Activated CD4-positive, alpha-beta memory T cell treated with anti-CD3 and anti-CD28 coated beads, Interleukin-2, amount 10 ng/mL, durations not matched to agents 7 days and 5 days (primary cell): ENCODE measurements at regions not wholly inside any gene's neighbourhood (a gene's known extent, or its start where the extent isn't known, plus 50 kb on each side); places are given as distances from the start of the nearest gene placed in this dataset.

Experiments used
- CTCF ChIA-PET: fragments of 350-600 bp; sonication (Branson Sonifier 250); formaldehyde crosslinking; loops from one replicate; lab custom pipeline; 2021; ENCODE audit warnings: antibody characterized with exemption, inconsistent platforms; lab: Charles Lee
- POLR2A ChIA-PET: fragments of 350-600 bp; sonication (Branson Sonifier 250); formaldehyde crosslinking; loops from one replicate; lab custom pipeline; 2021; ENCODE audit warnings: antibody characterized with exemption; lab: Charles Lee
- DNase-seq: peaks from one replicate; pipeline ENCODE4 v3.0.0-alpha.2; 2020
- H3K27ac Mint-ChIP-seq: one replicate; pipeline ENCODE4 v1.8.0; 2021; ENCODE audit warnings: mild to moderate bottlenecking, mixed read lengths
- H3K27me3 Mint-ChIP-seq: one replicate; pipeline ENCODE4 v1.8.0; 2021; ENCODE audit warnings: mixed read lengths
- H3K36me3 Mint-ChIP-seq: one replicate; pipeline ENCODE4 v1.8.0; 2021; ENCODE audit warnings: low read depth, mixed read lengths
- H3K4me1 Mint-ChIP-seq: one replicate; pipeline ENCODE4 v1.8.0; 2021; ENCODE audit warnings: mixed read lengths
- H3K4me3 Mint-ChIP-seq: one replicate; pipeline ENCODE4 v1.8.0; 2021; ENCODE audit warnings: mild to moderate bottlenecking, mixed read lengths
- H3K9me3 Mint-ChIP-seq: one replicate; pipeline ENCODE4 v1.8.0; 2021; ENCODE audit warnings: mixed read lengths

GRCh38 chr13:33932769-33933406 lies 114.9 kb downstream of the RFC3 start:
- H3K9me3 Mint-ChIP-seq, result no peaks in the 10 kb centered on the region
- H3K4me1 Mint-ChIP-seq, result no peaks in the 10 kb centered on the region
- ChIA-PET POLR2A (no interaction called here), CTCF (no interaction called here)
- no peaks in the 10 kb centered on the region for H3K36me3 Mint-ChIP-seq
- no peak for DNase-seq
- no peak overlapping the region for H3K27ac Mint-ChIP-seq
- no peak overlapping the region for H3K4me3 Mint-ChIP-seq
- no peaks in the 10 kb centered on the region for H3K27me3 Mint-ChIP-seq

DNA sequence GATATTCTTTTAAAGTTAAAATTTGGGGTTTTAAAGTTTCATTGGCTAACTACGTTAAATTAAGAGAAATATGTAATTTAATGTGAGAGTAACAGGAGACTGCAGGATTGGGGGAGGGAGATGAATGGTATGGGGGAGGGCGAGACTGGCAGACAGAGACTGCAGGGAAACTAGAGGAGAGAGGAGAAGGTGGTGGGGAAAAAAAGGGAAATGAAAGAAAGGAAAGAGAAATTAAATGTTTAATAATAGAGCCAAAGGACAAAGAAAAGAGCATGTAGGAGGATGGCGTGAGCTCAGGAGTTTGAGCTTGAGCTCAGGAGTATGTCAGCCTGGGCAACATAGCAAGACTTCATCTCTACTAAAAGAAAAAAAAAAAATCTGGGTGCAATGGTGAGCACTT lies 115.9 kb downstream of the RFC3 start:
- Mint-ChIP-seq H3K36me3 (no peaks in the 10 kb centered on the region), H3K9me3 (no peaks in the 10 kb centered on the region), H3K27me3 (no peaks in the 10 kb centered on the region), H3K27ac (no peak overlapping the region), H3K4me1 (no peaks in the 10 kb centered on the region), H3K4me3 (no peak overlapping the region)
- POLR2A ChIA-PET, result no interaction called here
- DNase-seq, result no peak
- CTCF ChIA-PET, result no interaction called here

DNA sequence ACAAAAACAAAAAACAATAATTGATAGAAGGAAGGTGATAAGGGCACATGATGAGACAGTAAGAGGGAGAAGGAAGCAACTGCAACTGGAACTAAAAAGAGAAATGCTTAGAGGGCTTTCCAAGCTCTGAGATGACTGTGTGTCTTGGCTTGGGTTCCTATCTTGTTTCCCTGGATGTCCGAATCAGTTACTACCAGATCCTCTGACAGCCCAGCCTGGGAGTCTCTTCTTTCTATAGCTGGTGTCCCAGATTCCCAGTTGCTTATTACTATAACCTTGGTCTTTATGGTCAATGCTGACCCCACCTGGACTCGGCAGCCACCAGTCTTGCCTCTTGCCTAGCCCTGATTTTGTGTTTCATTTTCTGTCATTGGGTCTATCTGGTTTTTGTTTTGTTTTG lies 116.4 kb downstream of the RFC3 start:
- Mint-ChIP-seq H3K9me3 (no peaks in the 10 kb centered on the region), H3K36me3 (no peaks in the 10 kb centered on the region), H3K27ac (no peak overlapping the region), H3K27me3 (no peaks in the 10 kb centered on the region), H3K4me3 (no peak overlapping the region), H3K4me1 (no peaks in the 10 kb centered on the region)
- POLR2A ChIA-PET, result no interaction called here
- CTCF ChIA-PET, result no interaction called here
- DNase-seq, result no peak

DNA sequence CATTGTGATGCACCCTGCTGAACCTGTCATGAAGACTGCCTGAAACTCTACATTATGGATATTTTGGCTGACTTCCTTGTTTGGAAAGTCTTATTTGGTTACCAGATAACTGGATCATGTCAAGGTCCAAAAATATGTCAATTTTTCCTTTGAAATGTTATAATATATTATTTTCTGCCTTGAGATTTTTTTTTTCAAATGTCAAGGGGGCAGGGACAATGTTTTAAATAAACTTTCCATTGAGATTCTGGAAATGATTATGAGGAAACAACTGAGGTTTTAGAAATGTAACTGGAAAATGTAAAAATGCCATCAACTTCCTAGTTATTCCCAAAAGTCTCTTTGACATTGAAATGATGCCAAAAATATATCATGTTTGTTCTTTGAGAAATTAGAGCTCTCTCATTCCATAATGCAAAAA lies 117.0 kb downstream of the RFC3 start:
- Mint-ChIP-seq H3K27me3 (no peaks in the 10 kb centered on the region), H3K36me3 (no peaks in the 10 kb centered on the region), H3K27ac (no peak overlapping the region), H3K4me1 (no peaks in the 10 kb centered on the region), H3K9me3 (no peaks in the 10 kb centered on the region), H3K4me3 (no peak overlapping the region)
- POLR2A ChIA-PET, result no interaction called here
- CTCF ChIA-PET, result no interaction called here
- DNase-seq, result no peak

DNA sequence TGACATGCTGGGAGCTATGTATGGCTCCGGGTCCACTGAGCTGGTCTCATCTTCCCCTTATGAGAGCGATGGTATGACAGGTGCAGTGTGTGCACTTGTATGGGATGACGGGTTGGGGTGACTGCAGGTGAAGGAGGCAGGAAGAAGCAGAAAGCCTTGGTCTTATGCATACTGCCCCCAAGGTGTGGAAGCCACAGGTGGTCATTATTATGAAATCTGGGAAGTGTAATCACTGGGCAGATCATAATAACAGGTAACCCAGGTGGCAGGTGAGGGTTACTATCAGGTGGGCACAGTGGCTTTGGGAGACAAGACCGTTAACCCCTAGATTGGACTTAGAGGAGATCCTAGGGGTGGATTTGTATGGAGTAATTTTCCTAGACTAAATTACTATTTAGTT lies 118.0 kb downstream of the RFC3 start:
- no peaks in the 10 kb centered on the region for H3K4me1 Mint-ChIP-seq
- H3K27ac Mint-ChIP-seq, result no peak overlapping the region
- no peaks in the 10 kb centered on the region for H3K27me3 Mint-ChIP-seq
- ChIA-PET POLR2A (no interaction called here), CTCF (no interaction called here)
- no peaks in the 10 kb centered on the region for H3K36me3 Mint-ChIP-seq
- H3K4me3 Mint-ChIP-seq, result no peak overlapping the region
- no peak for DNase-seq
- no peaks in the 10 kb centered on the region for H3K9me3 Mint-ChIP-seq

GRCh38 chr13:33937373-33938098 lies 119.6 kb downstream of the RFC3 start:
- ChIA-PET CTCF (no interaction called here), POLR2A (interaction anchor here (0.7 kb wide), 1 partner anchor 10 kb away, joined by 4 read pairs; no protein-coding TSS in a partner anchor)
- Mint-ChIP-seq H3K4me1 (no peaks in the 10 kb centered on the region), H3K27ac (no peak overlapping the region), H3K4me3 (no peak overlapping the region), H3K9me3 (no peaks in the 10 kb centered on the region), H3K36me3 (no peaks in the 10 kb centered on the region), H3K27me3 (no peaks in the 10 kb centered on the region)
- DNase-seq, result no peak

- POLR2A ChIA-PET, result no interaction called here
- no peak overlapping the region for H3K4me3 Mint-ChIP-seq
- no peak for DNase-seq
Observed at GRCh38 chr13:33940256-33940655, 122.3 kb downstream of the RFC3 start.

DNA sequence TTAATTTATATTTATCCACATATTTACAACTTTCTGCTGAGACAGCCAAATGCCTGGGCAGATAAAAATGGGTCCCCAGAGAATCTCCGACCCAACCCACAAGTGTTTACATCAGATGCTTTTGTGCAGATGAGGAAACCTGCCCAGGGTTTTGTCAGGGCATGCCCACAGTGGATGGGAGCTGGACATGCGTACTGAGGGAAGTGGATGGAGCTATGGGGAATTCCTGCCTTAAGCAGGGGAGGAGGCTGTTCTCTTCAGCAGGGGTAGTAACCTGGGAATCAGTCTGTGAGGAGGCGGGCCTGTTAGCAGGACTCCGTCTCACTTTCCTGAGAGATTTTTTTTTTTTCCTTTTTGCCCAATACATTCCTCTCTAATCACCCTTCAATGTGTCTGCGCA lies 122.9 kb downstream of the RFC3 start:
- DNase-seq, result no peak
- POLR2A ChIA-PET, result no interaction called here
- H3K36me3 Mint-ChIP-seq, result no peaks in the 10 kb centered on the region
- no peak overlapping the region for H3K27ac Mint-ChIP-seq
- CTCF ChIA-PET, result no interaction called here
- H3K4me1 Mint-ChIP-seq, result no peaks in the 10 kb centered on the region
- H3K27me3 Mint-ChIP-seq, result no peaks in the 10 kb centered on the region
- no peak overlapping the region for H3K4me3 Mint-ChIP-seq
- H3K9me3 Mint-ChIP-seq, result no peaks in the 10 kb centered on the region

More at GRCh38 chr13:33940256-33940655, 122.3 kb downstream of the RFC3 start:
- CTCF ChIA-PET, result no interaction called here
- no peaks in the 10 kb centered on the region for H3K9me3 Mint-ChIP-seq
- no peaks in the 10 kb centered on the region for H3K4me1 Mint-ChIP-seq
- no peak overlapping the region for H3K27ac Mint-ChIP-seq
- no peaks in the 10 kb centered on the region for H3K27me3 Mint-ChIP-seq
- no peaks in the 10 kb centered on the region for H3K36me3 Mint-ChIP-seq

DNA sequence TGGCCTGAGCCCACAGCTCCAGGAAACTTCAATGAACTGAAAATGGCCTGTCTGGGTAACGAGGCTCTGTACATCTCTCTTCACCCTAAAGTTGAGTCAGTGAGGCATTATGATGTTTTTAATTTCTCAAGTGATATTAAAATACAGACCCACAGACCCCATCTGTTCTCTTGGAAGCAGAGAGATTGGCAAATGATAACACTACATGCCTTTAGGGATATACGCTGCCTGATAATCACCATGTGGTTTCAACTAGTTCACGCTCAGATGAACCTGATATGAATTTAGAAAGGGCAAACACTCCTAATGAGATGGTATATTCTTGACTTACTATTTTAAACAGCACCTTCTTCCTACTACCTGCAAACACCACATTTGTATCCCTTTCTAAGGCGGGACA lies 127.5 kb downstream of the RFC3 start:
- Mint-ChIP-seq H3K27ac (no peak overlapping the region), H3K4me1 (no peaks in the 10 kb centered on the region), H3K36me3 (no peaks in the 10 kb centered on the region), H3K4me3 (no peak overlapping the region), H3K27me3 (no peaks in the 10 kb centered on the region), H3K9me3 (no peaks in the 10 kb centered on the region)
- DNase-seq, result no peak
- CTCF ChIA-PET, result no interaction called here
- POLR2A ChIA-PET, result no interaction called here

- no peaks in the 10 kb centered on the region for H3K4me1 Mint-ChIP-seq
- ChIA-PET CTCF (interaction anchor here (0.6 kb wide), 1 partner anchor 692 kb away, joined by 4 read pairs; no protein-coding TSS in a partner anchor), POLR2A (no interaction called here)
Observed at GRCh38 chr13:33953203-33953602, 135.3 kb downstream of the RFC3 start.

DNA sequence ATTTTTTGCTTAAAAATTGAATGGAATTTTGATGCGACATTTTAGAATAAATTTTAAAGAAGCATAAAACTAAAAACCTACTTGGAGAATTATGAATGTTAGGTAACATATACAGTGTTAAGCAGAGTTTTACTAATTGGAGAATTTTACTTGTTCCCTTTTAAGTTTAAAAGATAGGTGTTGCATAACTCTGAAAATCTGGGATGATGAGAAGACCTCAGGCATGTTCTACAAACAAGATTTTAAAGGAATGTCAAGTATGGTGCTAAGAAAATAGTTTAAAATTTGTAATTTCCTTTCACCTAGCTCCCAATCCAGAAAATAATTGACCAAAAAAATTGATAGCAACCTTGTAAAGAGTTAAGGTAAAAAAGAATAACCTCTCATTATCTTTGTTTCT lies 135.8 kb downstream of the RFC3 start:
- Mint-ChIP-seq H3K4me1 (no peaks in the 10 kb centered on the region), H3K36me3 (no peaks in the 10 kb centered on the region), H3K27ac (no peak overlapping the region), H3K27me3 (no peaks in the 10 kb centered on the region), H3K4me3 (no peak overlapping the region), H3K9me3 (no peaks in the 10 kb centered on the region)
- ChIA-PET CTCF (no interaction called here), POLR2A (no interaction called here)
- no peak for DNase-seq

More at GRCh38 chr13:33953203-33953602, 135.3 kb downstream of the RFC3 start:
- Mint-ChIP-seq H3K27me3 (no peaks in the 10 kb centered on the region), H3K9me3 (no peaks in the 10 kb centered on the region), H3K27ac (no peak overlapping the region), H3K36me3 (no peaks in the 10 kb centered on the region), H3K4me3 (no peak overlapping the region)
- no peak for DNase-seq

- no peaks in the 10 kb centered on the region for H3K36me3 Mint-ChIP-seq
- no peak for DNase-seq
- H3K4me1 Mint-ChIP-seq, result no peaks in the 10 kb centered on the region
- H3K27ac Mint-ChIP-seq, result no peak overlapping the region
- H3K27me3 Mint-ChIP-seq, result no peaks in the 10 kb centered on the region
- no peaks in the 10 kb centered on the region for H3K9me3 Mint-ChIP-seq
- CTCF ChIA-PET, result no interaction called here
- POLR2A ChIA-PET, result no interaction called here
- no peak overlapping the region for H3K4me3 Mint-ChIP-seq
Observed at GRCh38 chr13:33956346-33956745, 138.4 kb downstream of the RFC3 start.

GRCh38 chr13:33957497-33957905 lies 139.6 kb downstream of the RFC3 start:
- Mint-ChIP-seq H3K9me3 (no peaks in the 10 kb centered on the region), H3K27me3 (no peaks in the 10 kb centered on the region), H3K27ac (no peak overlapping the region), H3K4me1 (no peaks in the 10 kb centered on the region), H3K4me3 (no peak overlapping the region), H3K36me3 (no peaks in the 10 kb centered on the region)
- ChIA-PET CTCF (no interaction called here), POLR2A (no interaction called here)
- no peak for DNase-seq

- Mint-ChIP-seq H3K4me3 (no peak overlapping the region), H3K27me3 (no peaks in the 10 kb centered on the region), H3K9me3 (no peaks in the 10 kb centered on the region), H3K4me1 (no peaks in the 10 kb centered on the region), H3K27ac (no peak overlapping the region), H3K36me3 (no peaks in the 10 kb centered on the region)
- POLR2A ChIA-PET, result no interaction called here
- CTCF ChIA-PET, result no interaction called here
- no peak for DNase-seq
Observed at GRCh38 chr13:33958964-33959363, 141.0 kb downstream of the RFC3 start.
